IMR-90 (cell line): ENCODE measurements at regions not wholly inside any gene's neighbourhood (a gene's known extent, or its start where the extent isn't known, plus 50 kb on each side); places are given as distances from the start of the nearest gene placed in this dataset.

ENCODE experiments used
- ATAC-seq: fragments of 200-7000 bp; cut with Tn5 transposase; 2 replicates; pipeline ENCODE4 v1.9.1; 2020; ENCODE audit warnings: low read depth, mild to moderate bottlenecking, moderate library complexity
- BruUV-seq: library from RNA; stranded (reverse); fragments of 400-500 nt; replicated peaks from 2 replicates; lab custom pipeline; 2021; lab: Mats Ljungman, UMichigan
- CTCF ChIA-PET: fragments of 300-600 bp; formaldehyde crosslinking; extraction: SDS; loops from one replicate; lab custom pipeline; 2021; ENCODE audit warnings: antibody characterized with exemption; lab: Yijun Ruan, JAX
- POLR2A ChIA-PET: fragments of 300-600 bp; sonication (Branson Sonifier 250); formaldehyde crosslinking; loops from one replicate; lab custom pipeline; 2022; ENCODE audit warnings: antibody characterized with exemption; ENCODE audit not compliant: unreplicated experiment; lab: Charles Lee
- DNase-seq: peaks from one replicate; pipeline ENCODE4 v3.0.0; 2013
- H2AFZ ChIP-seq: replicated peaks from 2 replicates; pipeline ENCODE3; 2013; ENCODE audit warnings: low read length, mild to moderate bottlenecking; ENCODE audit not compliant: poor library complexity
- H2AK5ac ChIP-seq: 2 replicates; pipeline ENCODE4 v1.6.1; 2013; ENCODE audit warnings: low read depth, low read length, inconsistent platforms
- H2AK9ac ChIP-seq: replicated peaks from 2 replicates; pipeline ENCODE3; 2013; ENCODE audit warnings: mild to moderate bottlenecking, low read depth, low read length, moderate library complexity; ENCODE audit not compliant: poor library complexity
- H2BK120ac ChIP-seq: 2 replicates; pipeline ENCODE4 v1.6.1; 2013; ENCODE audit warnings: low read depth, low read length, inconsistent platforms
- H2BK15ac ChIP-seq: 3 replicates; pipeline ENCODE4 v1.6.1; 2013; ENCODE audit warnings: low read depth, low read length, inconsistent platforms
- H2BK20ac ChIP-seq: 2 replicates; pipeline ENCODE4 v1.6.1; 2013; ENCODE audit warnings: low read depth, mild to moderate bottlenecking, inconsistent platforms, low read length, moderate library complexity
- H2BK5ac ChIP-seq: 2 replicates; pipeline ENCODE4 v1.6.1; 2013; ENCODE audit warnings: mild to moderate bottlenecking, low read depth, low read length, inconsistent platforms; ENCODE audit not compliant: poor library complexity, severe bottlenecking
- H3K14ac ChIP-seq: replicated peaks from 2 replicates; pipeline ENCODE4 v1.6.1; 2013; ENCODE audit warnings: low read depth, low read length, inconsistent platforms
- H3K18ac ChIP-seq: 2 replicates; pipeline ENCODE4 v1.6.1; 2013; ENCODE audit warnings: low read depth, low read length, control low read depth
- H3K23ac ChIP-seq: 2 replicates; pipeline ENCODE4 v1.6.1; 2013; ENCODE audit warnings: low read depth, low read length, inconsistent platforms
- H3K27ac ChIP-seq: 2 replicates; pipeline ENCODE4 v1.5.1; 2013; ENCODE audit warnings: mild to moderate bottlenecking, control low read depth, low read length; ENCODE audit not compliant: insufficient read depth
- H3K27me3 ChIP-seq: 2 replicates; pipeline ENCODE4 v1.6.1; 2013; ENCODE audit warnings: low read length; ENCODE audit not compliant: control insufficient read depth, insufficient read depth
- H3K36me3 ChIP-seq: 2 replicates; pipeline ENCODE4 v1.6.1; 2013; ENCODE audit warnings: low read length, mixed read lengths; ENCODE audit not compliant: control insufficient read depth, insufficient read depth
- H3K4ac ChIP-seq: 2 replicates; pipeline ENCODE4 v1.6.1; 2013; ENCODE audit warnings: low read depth, low read length, inconsistent platforms
- H3K4me1 ChIP-seq: 2 replicates; pipeline ENCODE4 v1.6.1; 2013; ENCODE audit warnings: low read length, mixed read lengths; ENCODE audit not compliant: control insufficient read depth, insufficient read depth
- H3K4me2 ChIP-seq: 2 replicates; pipeline ENCODE4 v1.6.1; 2013; ENCODE audit warnings: low read depth, mild to moderate bottlenecking, control low read depth, low read length, moderate library complexity
- H3K4me3 ChIP-seq: 2 replicates; pipeline ENCODE4 v1.5.1; 2013; ENCODE audit warnings: low read depth, mild to moderate bottlenecking, control low read depth, low read length, moderate library complexity; ENCODE audit not compliant: insufficient read depth
- H3K56ac ChIP-seq: 2 replicates; pipeline ENCODE4 v1.6.1; 2013; ENCODE audit warnings: low read length, inconsistent platforms; ENCODE audit not compliant: insufficient read depth; ENCODE audit errors: extremely low read depth
- H3K79me1 ChIP-seq, 2 experiments: 2 replicates each; pipeline ENCODE4 v1.6.1; 2013; ENCODE audit warnings: low read length in 2 of 2, inconsistent platforms in 1 of 2, low read depth in 1 of 2
- H3K9ac ChIP-seq: 2 replicates; pipeline ENCODE4 v1.6.1; 2013; ENCODE audit warnings: low read depth, low read length, control low read depth
- H3K9me1 ChIP-seq: 2 replicates; pipeline ENCODE4 v1.6.1; 2013; ENCODE audit warnings: low read length, inconsistent platforms; ENCODE audit not compliant: insufficient read depth
- H3K9me3 ChIP-seq: 2 replicates; pipeline ENCODE4 v1.6.1; 2013; ENCODE audit warnings: low read length; ENCODE audit not compliant: control insufficient read depth, insufficient read depth
- H4K20me1 ChIP-seq: 2 replicates; pipeline ENCODE4 v1.6.1; 2013; ENCODE audit warnings: low read length, inconsistent platforms; ENCODE audit not compliant: insufficient read depth
- H4K5ac ChIP-seq: 2 replicates; pipeline ENCODE4 v1.6.1; 2013; ENCODE audit warnings: mild to moderate bottlenecking, low read depth, low read length, control low read depth
- H4K8ac ChIP-seq, 2 experiments: 2 replicates each; pipeline ENCODE4 v1.6.1; 2013; ENCODE audit warnings: low read depth in 2 of 2, low read length in 2 of 2, control low read depth in 1 of 2, inconsistent platforms in 1 of 2
- H4K91ac ChIP-seq: 2 replicates; pipeline ENCODE4 v1.6.1; 2013; ENCODE audit warnings: low read depth, low read length, inconsistent platforms; ENCODE audit not compliant: insufficient read depth
- BHLHE40 ChIP-seq: fragments of 150-350 bp; IDR thresholded peaks from 2 replicates; pipeline ENCODE4 v1.6.1; 2016; ENCODE audit warnings: mild to moderate bottlenecking, low read depth, low read length
- CEBPB ChIP-seq: IDR thresholded peaks from 2 replicates; pipeline ENCODE4 v1.6.1; 2012; ENCODE audit warnings: low read depth, low read length, improper control_type of control experiment
- CHD1 ChIP-seq: IDR thresholded peaks from 2 replicates; pipeline ENCODE4 v1.6.1; 2012; ENCODE audit warnings: low read depth, low read length, improper control_type of control experiment
- CTCF ChIP-seq: conservative IDR thresholded peaks from 2 replicates; pipeline ENCODE4 v1.5.1; 2012; ENCODE audit warnings: mild to moderate bottlenecking, low read depth, low read length, improper control_type of control experiment
- ELK1 ChIP-seq: fragments of 150-350 bp; IDR thresholded peaks from 2 replicates; pipeline ENCODE4 v1.6.1; 2016; ENCODE audit warnings: low read depth, mild to moderate bottlenecking, low read length, moderate library complexity, borderline replicate concordance
- MAFK ChIP-seq: IDR thresholded peaks from 2 replicates; pipeline ENCODE4 v1.6.1; 2012; ENCODE audit warnings: low read depth, low read length, improper control_type of control experiment
- MAZ ChIP-seq: IDR thresholded peaks from 2 replicates; pipeline ENCODE4 v1.6.1; 2012; ENCODE audit warnings: low read depth, mild to moderate bottlenecking, low read length, improper control_type of control experiment, moderate library complexity, borderline replicate concordance
- MXI1 ChIP-seq: IDR thresholded peaks from 2 replicates; pipeline ENCODE4 v1.6.1; 2012; ENCODE audit warnings: low read depth, mild to moderate bottlenecking, low read length, moderate library complexity, borderline replicate concordance
- POLR2A ChIP-seq: IDR thresholded peaks from 2 replicates; pipeline ENCODE4 v1.6.1; 2012; ENCODE audit warnings: mild to moderate bottlenecking, low read depth, low read length
- RAD21 ChIP-seq: IDR thresholded peaks from 2 replicates; pipeline ENCODE4 v1.6.1; 2012; ENCODE audit warnings: low read length, improper control_type of control experiment
- RFX5 ChIP-seq: IDR thresholded peaks from 2 replicates; pipeline ENCODE4 v1.8.0; 2012; ENCODE audit warnings: low read depth, mild to moderate bottlenecking, low read length, moderate library complexity
- SMC3 ChIP-seq: fragments of 150-350 bp; IDR thresholded peaks from 2 replicates; pipeline ENCODE4 v1.6.1; 2016; ENCODE audit warnings: low read depth, mild to moderate bottlenecking, antibody characterized with exemption, low read length, moderate library complexity
- USF2 ChIP-seq: fragments of 150-350 bp; IDR thresholded peaks from 2 replicates; pipeline ENCODE4 v1.6.1; 2017; ENCODE audit warnings: mild to moderate bottlenecking, antibody characterized with exemption, low read length, low read depth
- WGBS, 2 experiments: methylation state at CpG; one replicate each; pipeline versions ENCODE4 v1.1.5 to v1.1.7; 2013; ENCODE audit warnings: missing lambda C conversion rate in 2 of 2; ENCODE audit not compliant: insufficient read length in 1 of 2; ENCODE audit errors: extremely low coverage in 2 of 2; 5-methylcytosine and 5-hydroxymethylcytosine counted together
- dilution Hi-C: fragments of 300-500 bp; cut with HindIII; formaldehyde crosslinking; loops from one replicate; pipeline ENCODE4 v1.14.3; 2018; ENCODE audit warnings: low sequenced_read_pairs; ENCODE audit not compliant: unreplicated experiment
- in situ Hi-C: fragments of 300-500 bp; cut with MboI; formaldehyde crosslinking; loops from 3 replicates; pipeline ENCODE4 v1.14.3; 2019; ENCODE audit warnings: low sequenced_read_pairs, inconsistent platforms, mixed read lengths
- intact Hi-C: fragments of 100-400 bp; cut with micrococcal nuclease; formaldehyde crosslinking; loops from 2 replicates; pipeline ENCODE4 v1.10.0; 2022

GRCh38 chr7:93040355-93040754 lies 77.4 kb downstream of the SAMD9 start (continued):
- no peak for TF ChIP-seq MAFK
- TF ChIP-seq RFX5: no peak
- TF ChIP-seq MXI1: no peak

- Histone ChIP-seq H2BK5ac (no peak overlapping the region), H3K4ac (no peak overlapping the region), H4K91ac (no peak overlapping the region), H3K18ac (no peak overlapping the region), H4K20me1 (no peaks in the 10 kb centered on the region), H2BK15ac (no peak overlapping the region), H4K5ac (no peak overlapping the region), H3K4me1 (peaks cover 16% of the 10 kb centered on the region), H3K56ac (no peak overlapping the region), H3K36me3 (no peaks in the 10 kb centered on the region), H3K9me3 (no peaks in the 10 kb centered on the region), H3K23ac (no peak overlapping the region), H2BK120ac (no peak overlapping the region), H3K9me1 (peaks cover 4% of the 10 kb centered on the region), H3K4me3 (no peak overlapping the region), H2AK9ac (peak overlapping the region; percentile 33), H3K79me1 (no peaks in the 10 kb centered on the region), H3K27ac (no peak overlapping the region), H2BK20ac (no peak overlapping the region), H3K4me2 (no peak overlapping the region), H4K8ac (no peak overlapping the region), H2AFZ (no peak overlapping the region), H2AK5ac (no peak overlapping the region; the same call in 1 of the 2 replicates), H3K27me3 (no peaks in the 10 kb centered on the region), H3K9ac (no peak overlapping the region), H3K14ac (no peak overlapping the region)
- ATAC-seq: no peak
- intact Hi-C loops (no loop called here), dilution Hi-C loops (no loop called here), in situ Hi-C loops (no loop called here)
- no CpG with 5 or more reads among the region's 3 CpGs for WGBS, 2 experiments
- no TSS peak for BruUV-seq
- POLR2A ChIA-PET: no interaction called here
- TF ChIP-seq USF2 (no peak), POLR2A (no peak), CEBPB (no peak), CTCF (no peak), MAFK (no peak), SMC3 (no peak), CHD1 (no peak), ELK1 (no peak), BHLHE40 (no peak), MAZ (no peak), RAD21 (no peak)
- CTCF ChIA-PET: no interaction called here
- DNase-seq: no peak
Observed at GRCh38 chr7:93039786-93040185, 78.0 kb downstream of the SAMD9 start.
